ENCODE measurements at regions not wholly inside any gene's neighbourhood (a gene's known extent, or its start where the extent isn't known, plus 50 kb on each side); places are given as distances from the start of the nearest gene placed in this dataset.

GRCh38 chr5:3729631-3730030 lies 134.0 kb downstream of the IRX1 start:
- Mint-ChIP-seq H3K4me3 (no peak overlapping the region), H3K36me3 (ENCODE audit: low read depth) (no peaks in the 10 kb centered on the region), H3K27ac (no peak overlapping the region), H3K4me1 (ENCODE audit: low read depth) (no peaks in the 10 kb centered on the region), H3K27me3 (ENCODE audit: insufficient read depth) (no peaks in the 10 kb centered on the region), H3K9me3 (peaks cover 37% of the 10 kb centered on the region)
- TF ChIP-seq CTCF (IDR thresholded peaks at IDR 0.05): no peak
- no peak for DNase-seq

DNA sequence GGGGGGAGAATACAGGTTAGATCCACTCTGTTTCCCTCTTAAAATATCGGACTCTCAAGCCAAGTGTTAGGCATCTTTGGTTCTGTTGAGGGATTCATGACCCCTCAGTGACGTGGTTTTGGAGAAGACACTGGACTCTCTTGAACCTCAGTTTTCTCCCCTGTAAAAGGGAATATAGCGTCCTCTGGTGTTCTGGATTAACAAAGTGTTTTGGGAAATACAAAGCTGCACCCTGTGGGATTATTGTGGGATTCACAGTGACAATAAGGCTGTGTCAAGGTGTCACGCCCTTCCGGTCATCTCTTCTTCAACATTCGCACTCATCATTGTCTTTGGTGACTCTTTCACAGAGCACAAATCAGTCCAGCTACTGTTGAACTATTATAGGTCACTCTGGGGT lies 139.0 kb downstream of the IRX1 start:
- no peak for TF ChIP-seq CTCF (IDR thresholded peaks at IDR 0.05)
- no peaks in the 10 kb centered on the region for H3K27me3 Mint-ChIP-seq (ENCODE audit: insufficient read depth)
- no peak overlapping the region for H3K27ac Mint-ChIP-seq
- H3K4me1 Mint-ChIP-seq (ENCODE audit: low read depth): no peaks in the 10 kb centered on the region
- H3K9me3 Mint-ChIP-seq: peaks cover 64% of the 10 kb centered on the region
- no peaks in the 10 kb centered on the region; the same call in 1 of the 2 replicates for H3K36me3 Mint-ChIP-seq (ENCODE audit: low read depth)
- H3K4me3 Mint-ChIP-seq: no peak overlapping the region
- no peak for DNase-seq

- Mint-ChIP-seq H3K4me3 (no peak overlapping the region), H3K9me3 (peaks cover 60% of the 10 kb centered on the region), H3K27ac (no peak overlapping the region), H3K4me1 (ENCODE audit: low read depth) (no peaks in the 10 kb centered on the region), H3K27me3 (ENCODE audit: insufficient read depth) (no peaks in the 10 kb centered on the region; the same call in 1 of the 2 replicates), H3K36me3 (ENCODE audit: low read depth) (no peaks in the 10 kb centered on the region; the same call in 1 of the 2 replicates)
- no peak for TF ChIP-seq CTCF (IDR thresholded peaks at IDR 0.05)
- no peak for DNase-seq
Measured at GRCh38 chr5:3736466-3736865, 140.8 kb downstream of the IRX1 start.

GRCh38 chr5:3736926-3737325 lies 141.3 kb downstream of the IRX1 start:
- DNase-seq: no peak
- Mint-ChIP-seq H3K36me3 (ENCODE audit: low read depth) (no peaks in the 10 kb centered on the region; the same call in 1 of the 2 replicates), H3K27me3 (ENCODE audit: insufficient read depth) (no peaks in the 10 kb centered on the region; the same call in 1 of the 2 replicates), H3K9me3 (peaks cover 59% of the 10 kb centered on the region), H3K27ac (no peak overlapping the region), H3K4me3 (no peak overlapping the region), H3K4me1 (ENCODE audit: low read depth) (no peaks in the 10 kb centered on the region)
- TF ChIP-seq CTCF (IDR thresholded peaks at IDR 0.05): no peak

DNA sequence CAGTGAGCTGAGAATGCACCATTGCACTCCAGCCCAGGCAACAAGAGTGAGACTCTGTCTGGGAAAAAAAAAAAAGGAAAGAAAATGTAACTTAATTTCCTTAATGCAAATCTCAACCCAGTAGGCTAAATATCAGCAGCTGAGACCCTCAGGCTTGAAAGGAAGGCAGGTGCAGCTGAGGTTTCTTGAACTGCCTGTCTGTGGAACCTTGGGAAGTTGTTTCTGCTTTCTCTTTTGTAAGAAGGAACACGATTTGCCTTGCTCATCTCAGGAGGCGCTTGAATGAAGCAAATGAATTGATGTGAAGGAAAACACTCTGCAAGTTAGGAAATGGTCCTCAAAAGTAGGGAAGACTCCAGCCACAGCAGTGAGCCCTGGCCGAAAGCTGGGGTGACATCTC lies 143.3 kb downstream of the IRX1 start:
- Mint-ChIP-seq H3K36me3 (ENCODE audit: low read depth) (no peaks in the 10 kb centered on the region; the same call in 1 of the 2 replicates), H3K9me3 (peaks cover 46% of the 10 kb centered on the region), H3K4me3 (no peak overlapping the region), H3K27me3 (ENCODE audit: insufficient read depth) (no peaks in the 10 kb centered on the region; the same call in 1 of the 2 replicates), H3K4me1 (ENCODE audit: low read depth) (no peaks in the 10 kb centered on the region), H3K27ac (no peak overlapping the region)
- DNase-seq: no peak
- TF ChIP-seq CTCF (IDR thresholded peaks at IDR 0.05): no peak
